Natural killer cell (primary cell): ENCODE measurements at regions not wholly inside any gene's neighbourhood (a gene's known extent, or its start where the extent isn't known, plus 50 kb on each side); places are given as distances from the start of the nearest gene placed in this dataset.

Experiments used
- ATAC-seq, 3 donors: fragments of 150-1000 bp in 2 of 3; fragments of 200-7000 bp in 1 of 3; cut with Tn5 transposase; 1 replicate in 1 of 3; 2 replicates in 2 of 3; pipeline ENCODE4 v1.10.0; 2021; ENCODE audit warnings: mild to moderate bottlenecking in 2 of 3, moderate library complexity in 2 of 3
- DNase-seq, 2 donors: peaks; one replicate each; pipeline versions ENCODE4 v3.0.0 to v3.0.0-alpha.2; 2013 to 2021; ENCODE audit warnings: mixed read lengths in 1 of 2
- H3K27ac ChIP-seq: one replicate; pipeline ENCODE4 v1.5.1; 2013; ENCODE audit warnings: mild to moderate bottlenecking, low read length
- H3K27me3 ChIP-seq: one replicate; pipeline ENCODE4 v1.6.1; 2013; ENCODE audit warnings: low read length; ENCODE audit not compliant: control insufficient read depth, insufficient read depth
- H3K36me3 ChIP-seq: one replicate; pipeline ENCODE4 v1.6.1; 2013; ENCODE audit warnings: low read length; ENCODE audit not compliant: control insufficient read depth, insufficient read depth
- H3K4me1 ChIP-seq: one replicate; pipeline ENCODE4 v1.6.1; 2013; ENCODE audit warnings: low read length; ENCODE audit not compliant: control insufficient read depth, insufficient read depth
- H3K4me3 ChIP-seq: one replicate; pipeline ENCODE4 v1.5.1; 2013; ENCODE audit warnings: low read length
- H3K9me3 ChIP-seq: one replicate; pipeline ENCODE4 v1.6.1; 2013; ENCODE audit warnings: low read length; ENCODE audit not compliant: control insufficient read depth, insufficient read depth
- H3K27ac Mint-ChIP-seq, 2 donors: one replicate each; pipeline ENCODE4 v1.8.0; 2022; ENCODE audit warnings: mild to moderate bottlenecking in 2 of 2, mixed read lengths in 2 of 2, moderate library complexity in 1 of 2
- H3K27me3 Mint-ChIP-seq, 2 donors: one replicate each; pipeline ENCODE4 v1.8.0; 2022; ENCODE audit warnings: low read depth in 2 of 2, mixed read lengths in 2 of 2
- H3K36me3 Mint-ChIP-seq: one replicate; pipeline ENCODE4 v1.8.0; 2022; ENCODE audit warnings: mixed read lengths
- H3K4me1 Mint-ChIP-seq, 2 donors: one replicate each; pipeline ENCODE4 v1.8.0; 2022; ENCODE audit warnings: mixed read lengths in 2 of 2
- H3K4me3 Mint-ChIP-seq: one replicate; pipeline ENCODE4 v1.8.0; 2022; ENCODE audit warnings: mild to moderate bottlenecking, moderate library complexity, mixed read lengths
- H3K9me3 Mint-ChIP-seq, 2 donors: one replicate each; pipeline ENCODE4 v1.8.0; 2022; ENCODE audit warnings: mixed read lengths in 2 of 2
- whole genome bisulfite sequencing: methylation state at CpG from one replicate; pipeline ENCODE4 v1.1.7; 2013; ENCODE audit warnings: missing lambda C conversion rate; ENCODE audit not compliant: insufficient coverage; 5-methylcytosine and 5-hydroxymethylcytosine counted together
- intact Hi-C: fragments of 100-400 bp; cut with micrococcal nuclease; formaldehyde crosslinking; loops from one replicate; pipeline ENCODE4 v1.14.2; 2022
- TF ChIP-seq, protein P1 (sequence below): fragments of 200-600 bp; IDR thresholded peaks from one replicate; pipeline ENCODE4 v1.8.0; 2022; ENCODE audit warnings: antibody characterized with exemption

DNA sequence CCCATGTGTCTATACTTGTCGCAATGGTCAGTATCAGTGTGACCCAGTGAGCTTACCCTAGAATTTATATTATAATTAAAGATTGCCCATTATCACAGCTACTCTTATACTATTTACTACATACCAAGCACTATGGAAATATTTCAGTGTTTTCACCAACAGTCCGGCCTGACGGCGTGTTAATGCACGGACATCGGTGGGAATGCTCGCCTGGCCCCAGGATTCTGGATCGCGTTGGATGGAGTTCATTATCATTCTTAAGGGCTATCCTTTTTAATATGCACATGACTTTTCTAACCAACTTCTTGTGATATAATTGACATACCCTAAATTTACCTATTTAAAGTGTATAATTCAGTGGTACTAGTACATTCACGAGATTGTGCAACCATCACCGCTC lies 51.8 kb upstream of the AFDN start:
- Mint-ChIP-seq H3K36me3 (no peaks in the 10 kb centered on the region), H3K4me1 (no peaks in the 10 kb centered on the region), H3K27ac (no peak overlapping the region), H3K4me3 (no peak overlapping the region), H3K27me3 (peaks cover 6 to 7% of the 10 kb centered on the region in 2 donors), H3K9me3 (no peaks in the 10 kb centered on the region)
- DNase-seq (no peak), ATAC-seq (peak in 1 of 3 donors; percentile 14)
- Histone ChIP-seq H3K27ac (no peak overlapping the region), H3K36me3 (no peaks in the 10 kb centered on the region), H3K4me1 (no peaks in the 10 kb centered on the region), H3K4me3 (no peak overlapping the region), H3K9me3 (no peaks in the 10 kb centered on the region), H3K27me3 (no peaks in the 10 kb centered on the region)
- 93% methylated on average over 11 of the region's 11 CpGs for WGBS
- intact Hi-C loops: no loop called here
- TF ChIP-seq, protein P1, sequence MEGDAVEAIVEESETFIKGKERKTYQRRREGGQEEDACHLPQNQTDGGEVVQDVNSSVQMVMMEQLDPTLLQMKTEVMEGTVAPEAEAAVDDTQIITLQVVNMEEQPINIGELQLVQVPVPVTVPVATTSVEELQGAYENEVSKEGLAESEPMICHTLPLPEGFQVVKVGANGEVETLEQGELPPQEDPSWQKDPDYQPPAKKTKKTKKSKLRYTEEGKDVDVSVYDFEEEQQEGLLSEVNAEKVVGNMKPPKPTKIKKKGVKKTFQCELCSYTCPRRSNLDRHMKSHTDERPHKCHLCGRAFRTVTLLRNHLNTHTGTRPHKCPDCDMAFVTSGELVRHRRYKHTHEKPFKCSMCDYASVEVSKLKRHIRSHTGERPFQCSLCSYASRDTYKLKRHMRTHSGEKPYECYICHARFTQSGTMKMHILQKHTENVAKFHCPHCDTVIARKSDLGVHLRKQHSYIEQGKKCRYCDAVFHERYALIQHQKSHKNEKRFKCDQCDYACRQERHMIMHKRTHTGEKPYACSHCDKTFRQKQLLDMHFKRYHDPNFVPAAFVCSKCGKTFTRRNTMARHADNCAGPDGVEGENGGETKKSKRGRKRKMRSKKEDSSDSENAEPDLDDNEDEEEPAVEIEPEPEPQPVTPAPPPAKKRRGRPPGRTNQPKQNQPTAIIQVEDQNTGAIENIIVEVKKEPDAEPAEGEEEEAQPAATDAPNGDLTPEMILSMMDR: no peak

DNA sequence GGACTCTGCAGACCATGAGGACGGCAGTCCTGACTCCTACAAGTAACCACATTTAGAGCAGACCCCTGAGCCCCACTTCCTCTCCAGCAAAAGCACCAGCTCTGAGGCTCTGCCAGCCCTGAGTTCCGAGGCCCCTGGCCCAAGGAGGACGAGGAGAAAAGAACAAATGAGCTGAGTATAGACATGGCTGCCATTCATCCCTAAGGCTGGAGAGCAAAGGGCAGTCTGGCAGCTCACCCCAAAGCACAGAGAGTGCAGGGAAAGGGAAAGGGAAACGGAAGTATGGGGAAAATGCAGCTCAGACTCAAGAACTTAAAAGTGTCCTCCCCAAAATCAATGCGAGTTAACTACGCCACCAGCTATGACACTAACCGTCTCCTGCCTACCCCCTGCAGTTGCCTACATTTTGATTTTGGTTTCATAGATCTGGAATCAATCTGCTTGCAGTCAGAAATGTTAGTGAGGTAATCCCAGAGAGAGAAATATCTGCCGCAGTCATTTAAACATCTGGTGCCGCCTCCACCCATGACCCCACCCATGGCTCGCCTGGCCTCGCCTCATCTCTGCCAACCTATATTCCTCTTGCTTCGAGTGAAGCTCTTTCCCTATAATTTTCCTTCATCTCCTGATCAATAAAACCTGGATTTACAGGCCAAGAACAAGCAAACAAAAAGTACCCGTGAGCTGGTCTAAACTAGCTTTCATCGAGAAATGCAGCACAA lies 49.6 kb upstream of the AFDN start:
- TF ChIP-seq, protein P1: no peak
- 83% methylated on average over 14 of the region's 14 CpGs for WGBS

More for the DNA sequence above, 49.6 kb upstream of the AFDN start:
- Mint-ChIP-seq H3K36me3 (no peaks in the 10 kb centered on the region), H3K4me1 (no peaks in the 10 kb centered on the region), H3K27me3 (peaks cover 7 to 8% of the 10 kb centered on the region in 2 donors), H3K4me3 (no peak overlapping the region), H3K9me3 (no peaks in the 10 kb centered on the region), H3K27ac (no peak overlapping the region)
- no peak for DNase-seq
- no peak overlapping the region for H3K4me3 ChIP-seq
- no peaks in the 10 kb centered on the region for H3K27me3 ChIP-seq
- no peak for ATAC-seq
- no peaks in the 10 kb centered on the region for H3K9me3 ChIP-seq
- no peaks in the 10 kb centered on the region for H3K4me1 ChIP-seq
- no peaks in the 10 kb centered on the region for H3K36me3 ChIP-seq
- intact Hi-C loops: no loop called here
- no peak overlapping the region for H3K27ac ChIP-seq
